ENCODE measurements at regions not wholly inside any gene's neighbourhood (a gene's known extent, or its start where the extent isn't known, plus 50 kb on each side); places are given as distances from the start of the nearest gene placed in this dataset.

GRCh38 chr20:55888685-55889084, 116.6 kb downstream of the CBLN4 start:
- Histone ChIP-seq H3K4me3 (ENCODE audit: low read depth, low read length) (no peak overlapping the region), H3K36me3 (ENCODE audit: control insufficient read depth, insufficient read depth, low read length) (no peaks in the 10 kb centered on the region), H3K27me3 (replicated peaks; ENCODE audit: control insufficient read depth, insufficient read depth, low read length) (no peaks in the 10 kb centered on the region), H3K9me3 (peaks cover 8% of the 10 kb centered on the region; the same call in 1 of the 2 replicates), H3K4me1 (no peaks in the 10 kb centered on the region)
- no TSS peak for BruUV-seq (replicated peaks)
- Mint-ChIP-seq H3K36me3 (ENCODE audit: insufficient read depth, unreplicated experiment) (no peaks in the 10 kb centered on the region), H3K9me3 (ENCODE audit: unreplicated experiment) (peaks cover 30% of the 10 kb centered on the region), H3K4me1 (ENCODE audit: low read depth, unreplicated experiment) (no peaks in the 10 kb centered on the region), H3K27me3 (ENCODE audit: insufficient read depth, unreplicated experiment) (no peaks in the 10 kb centered on the region), H3K4me3 (ENCODE audit: unreplicated experiment) (no peak overlapping the region), H3K27ac (ENCODE audit: unreplicated experiment) (no peak overlapping the region)
- CTCF ChIA-PET: no interaction called here
- DNase-seq: peak; percentile 37 to 64
- intact Hi-C loops (cut with micrococcal nuclease; ENCODE audit: unreplicated experiment): no loop called here
- POLR2A ChIA-PET: no interaction called here
- TF ChIP-seq, protein P1, sequence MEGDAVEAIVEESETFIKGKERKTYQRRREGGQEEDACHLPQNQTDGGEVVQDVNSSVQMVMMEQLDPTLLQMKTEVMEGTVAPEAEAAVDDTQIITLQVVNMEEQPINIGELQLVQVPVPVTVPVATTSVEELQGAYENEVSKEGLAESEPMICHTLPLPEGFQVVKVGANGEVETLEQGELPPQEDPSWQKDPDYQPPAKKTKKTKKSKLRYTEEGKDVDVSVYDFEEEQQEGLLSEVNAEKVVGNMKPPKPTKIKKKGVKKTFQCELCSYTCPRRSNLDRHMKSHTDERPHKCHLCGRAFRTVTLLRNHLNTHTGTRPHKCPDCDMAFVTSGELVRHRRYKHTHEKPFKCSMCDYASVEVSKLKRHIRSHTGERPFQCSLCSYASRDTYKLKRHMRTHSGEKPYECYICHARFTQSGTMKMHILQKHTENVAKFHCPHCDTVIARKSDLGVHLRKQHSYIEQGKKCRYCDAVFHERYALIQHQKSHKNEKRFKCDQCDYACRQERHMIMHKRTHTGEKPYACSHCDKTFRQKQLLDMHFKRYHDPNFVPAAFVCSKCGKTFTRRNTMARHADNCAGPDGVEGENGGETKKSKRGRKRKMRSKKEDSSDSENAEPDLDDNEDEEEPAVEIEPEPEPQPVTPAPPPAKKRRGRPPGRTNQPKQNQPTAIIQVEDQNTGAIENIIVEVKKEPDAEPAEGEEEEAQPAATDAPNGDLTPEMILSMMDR (IDR thresholded peaks at IDR 0.05; ENCODE audit: insufficient read depth in 1 of 2, low read depth in 1 of 2, low read length in 1 of 2, severe bottlenecking in 1 of 2, unreplicated experiment in 1 of 2): no peak

GRCh38 chr20:55882910-55883309, 122.4 kb downstream of the CBLN4 start:
- intact Hi-C loops (cut with micrococcal nuclease; ENCODE audit: unreplicated experiment): no loop called here
- H3K9me3 Mint-ChIP-seq (ENCODE audit: unreplicated experiment): peaks cover 4% of the 10 kb centered on the region
- no peaks in the 10 kb centered on the region for H3K27me3 Mint-ChIP-seq (ENCODE audit: insufficient read depth, unreplicated experiment)
- DNase-seq: peak; percentile 20 to 51
- H3K4me1 Mint-ChIP-seq (ENCODE audit: low read depth, unreplicated experiment): no peaks in the 10 kb centered on the region
- Histone ChIP-seq H3K4me3 (ENCODE audit: low read depth, low read length) (no peak overlapping the region), H3K36me3 (ENCODE audit: control insufficient read depth, insufficient read depth, low read length) (no peaks in the 10 kb centered on the region), H3K4me1 (no peaks in the 10 kb centered on the region), H3K9me3 (peaks cover 4% of the 10 kb centered on the region; the same call in 1 of the 2 replicates), H3K27me3 (replicated peaks; ENCODE audit: control insufficient read depth, insufficient read depth, low read length) (no peaks in the 10 kb centered on the region)
- no TSS peak for BruUV-seq (replicated peaks)
- POLR2A ChIA-PET: no interaction called here
- H3K36me3 Mint-ChIP-seq (ENCODE audit: insufficient read depth, unreplicated experiment): no peaks in the 10 kb centered on the region
- no peak overlapping the region for H3K4me3 Mint-ChIP-seq (ENCODE audit: unreplicated experiment)
- CTCF ChIA-PET: no interaction called here
- TF ChIP-seq, protein P1 (IDR thresholded peaks at IDR 0.05; ENCODE audit: insufficient read depth in 1 of 2, low read depth in 1 of 2, low read length in 1 of 2, severe bottlenecking in 1 of 2, unreplicated experiment in 1 of 2): no peak
- H3K27ac Mint-ChIP-seq (ENCODE audit: unreplicated experiment): no peak overlapping the region

DNA sequence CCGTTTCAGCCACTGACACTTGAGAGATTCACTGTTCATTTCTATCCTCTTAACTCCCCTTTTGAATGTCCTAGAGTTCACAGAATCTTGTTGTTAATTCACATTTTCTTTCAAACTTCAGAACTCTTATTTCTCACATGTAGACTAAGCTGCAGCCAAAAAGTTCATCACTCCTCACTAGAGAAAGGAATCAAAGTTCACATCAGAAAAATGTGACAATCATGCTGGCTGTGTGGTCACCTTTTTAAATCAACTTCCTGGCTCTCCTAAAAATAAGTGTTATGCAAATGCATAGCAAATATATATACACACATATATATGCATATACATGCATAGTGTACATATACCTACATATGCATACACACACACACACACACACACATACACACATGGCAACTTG, 123.0 kb downstream of the CBLN4 start:
- no TSS peak for BruUV-seq (replicated peaks)
- ChIA-PET CTCF (no interaction called here), POLR2A (no interaction called here)
- Histone ChIP-seq H3K4me1 (no peaks in the 10 kb centered on the region), H3K9me3 (no peaks in the 10 kb centered on the region), H3K36me3 (ENCODE audit: control insufficient read depth, insufficient read depth, low read length) (no peaks in the 10 kb centered on the region), H3K4me3 (ENCODE audit: low read depth, low read length) (no peak overlapping the region), H3K27me3 (replicated peaks; ENCODE audit: control insufficient read depth, insufficient read depth, low read length) (no peaks in the 10 kb centered on the region)
- H3K27ac Mint-ChIP-seq (ENCODE audit: unreplicated experiment): no peak overlapping the region
- no peaks in the 10 kb centered on the region for H3K4me1 Mint-ChIP-seq (ENCODE audit: low read depth, unreplicated experiment)
- no peaks in the 10 kb centered on the region for H3K9me3 Mint-ChIP-seq (ENCODE audit: unreplicated experiment)
- intact Hi-C loops (cut with micrococcal nuclease; ENCODE audit: unreplicated experiment): no loop called here
- no peaks in the 10 kb centered on the region for H3K27me3 Mint-ChIP-seq (ENCODE audit: insufficient read depth, unreplicated experiment)
- TF ChIP-seq, protein P1 (IDR thresholded peaks at IDR 0.05; ENCODE audit: insufficient read depth in 1 of 2, low read depth in 1 of 2, low read length in 1 of 2, severe bottlenecking in 1 of 2, unreplicated experiment in 1 of 2): no peak
- DNase-seq: no peak
- H3K36me3 Mint-ChIP-seq (ENCODE audit: insufficient read depth, unreplicated experiment): no peaks in the 10 kb centered on the region
- H3K4me3 Mint-ChIP-seq (ENCODE audit: unreplicated experiment): no peak overlapping the region

All from Caco-2 (cell line).